ENCODE measurements at regions not wholly inside any gene's neighbourhood (a gene's known extent, or its start where the extent isn't known, plus 50 kb on each side); places are given as distances from the start of the nearest gene placed in this dataset.

- no peak for TF ChIP-seq CTCF (IDR thresholded peaks at IDR 0.05; ENCODE audit: low read depth, low read length, missing control alignments)
- no peak for DNase-seq (ENCODE audit: extremely low read depth, low read depth)
- H3K4me3 ChIP-seq (replicated peaks; ENCODE audit: low read depth, low read length) = no peak overlapping the region
Measured at GRCh38 chr15:70522323-70522966, 240.9 kb downstream of the UACA start.

DNA sequence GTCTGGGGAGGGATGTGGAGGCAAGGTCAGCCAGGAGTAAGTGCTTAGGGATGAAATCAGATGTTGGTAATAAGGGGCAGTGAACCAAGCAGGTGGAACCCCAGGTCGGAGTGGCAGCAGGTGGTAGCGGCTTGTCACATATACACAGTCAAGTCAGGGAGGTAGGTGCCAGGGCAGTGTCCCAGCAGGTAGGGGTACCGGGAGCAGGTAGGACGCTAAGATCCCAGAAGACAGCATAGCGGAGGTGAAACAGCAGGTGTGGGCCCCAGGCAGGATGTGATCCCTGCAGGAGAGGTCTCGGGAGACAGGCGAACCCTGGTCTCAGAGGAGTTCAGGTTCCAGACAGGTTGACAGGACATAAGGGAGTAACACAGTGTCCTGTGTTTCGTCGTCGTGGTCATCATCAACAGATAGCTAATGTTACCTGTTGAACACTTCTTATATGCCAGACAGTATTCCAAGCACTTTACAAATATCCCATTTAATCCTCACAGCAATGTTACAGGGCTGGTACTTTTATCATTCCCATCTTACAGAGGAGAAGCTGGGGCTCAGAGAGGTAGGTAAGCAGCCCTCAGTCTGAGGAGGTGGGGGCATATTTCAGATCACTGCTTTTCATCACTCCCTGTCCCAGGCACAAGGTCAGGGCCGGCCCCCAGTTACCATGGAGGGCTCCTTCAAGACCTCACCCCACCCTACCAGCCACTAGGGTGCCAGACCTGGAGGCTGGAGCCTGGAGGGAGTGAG is 241.6 kb downstream of the UACA start:
- DNase-seq (ENCODE audit: extremely low read depth, low read depth) = no peak
- TF ChIP-seq CTCF (IDR thresholded peaks at IDR 0.05; ENCODE audit: low read depth, low read length, missing control alignments) = no peak
- no peak overlapping the region for H3K4me3 ChIP-seq (replicated peaks; ENCODE audit: low read depth, low read length)

GRCh38 chr15:70519616-70520015 is 243.7 kb downstream of the UACA start:
- H3K4me3 ChIP-seq (replicated peaks; ENCODE audit: low read depth, low read length) = no peak overlapping the region
- no peak for TF ChIP-seq CTCF (IDR thresholded peaks at IDR 0.05; ENCODE audit: low read depth, low read length, missing control alignments)
- DNase-seq (ENCODE audit: extremely low read depth, low read depth) = no peak

- no peak overlapping the region for H3K4me3 ChIP-seq (replicated peaks; ENCODE audit: low read depth, low read length)
- DNase-seq (ENCODE audit: extremely low read depth, low read depth) = no peak
- no peak for TF ChIP-seq CTCF (IDR thresholded peaks at IDR 0.05; ENCODE audit: low read depth, low read length, missing control alignments)
Measured at GRCh38 chr15:70519004-70519365, 244.4 kb downstream of the UACA start.

GRCh38 chr15:70518201-70519003 is 245.0 kb downstream of the UACA start:
- DNase-seq (ENCODE audit: extremely low read depth, low read depth) = no peak
- no peak overlapping the region for H3K4me3 ChIP-seq (replicated peaks; ENCODE audit: low read depth, low read length)
- TF ChIP-seq CTCF (IDR thresholded peaks at IDR 0.05; ENCODE audit: low read depth, low read length, missing control alignments) = no peak

DNA sequence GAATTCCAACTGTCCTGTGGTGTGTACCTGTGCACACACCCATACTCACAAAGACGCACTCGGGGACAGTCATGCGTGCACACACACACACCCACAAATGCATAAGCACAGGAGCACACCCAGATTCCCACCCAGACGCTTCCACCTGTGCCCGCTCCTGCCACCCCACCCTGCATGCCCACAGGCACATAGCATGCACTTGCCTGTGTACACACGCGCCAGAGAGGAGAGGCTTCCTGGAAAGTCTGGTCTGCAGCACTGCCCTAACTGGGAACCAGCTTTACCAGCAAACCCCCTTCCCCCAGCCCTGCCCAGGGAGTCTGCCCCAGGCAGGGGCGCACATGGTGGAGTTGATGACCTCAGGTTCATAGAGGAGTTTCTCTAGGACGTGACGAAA is 246.2 kb downstream of the UACA start:
- DNase-seq (ENCODE audit: extremely low read depth, low read depth) = no peak
- TF ChIP-seq CTCF (IDR thresholded peaks at IDR 0.05; ENCODE audit: low read depth, low read length, missing control alignments) = no peak
- H3K4me3 ChIP-seq (replicated peaks; ENCODE audit: low read depth, low read length) = no peak overlapping the region
